GM12878 (cell line): ENCODE measurements at regions not wholly inside any gene's neighbourhood (a gene's known extent, or its start where the extent isn't known, plus 50 kb on each side); places are given as distances from the start of the nearest gene placed in this dataset.

Experiments
- ATF2 ChIP-seq: IDR thresholded peaks from 2 replicates; pipeline ENCODE4 v1.6.1; 2012; ENCODE audit warnings: low read length, inconsistent platforms
- CEBPZ ChIP-seq: fragments of 150-350 bp; IDR thresholded peaks from 2 replicates; pipeline ENCODE4 v1.6.1; 2016; ENCODE audit warnings: low read depth, low read length
- IKZF1 ChIP-seq: fragments of 450-650 bp; conservative IDR thresholded peaks from 2 replicates; pipeline ENCODE4 v1.6.1; 2017; ENCODE audit warnings: antibody characterized with exemption, mild to moderate bottlenecking
- JUNB ChIP-seq: IDR thresholded peaks from 2 replicates; pipeline ENCODE4 v1.6.1; 2016; ENCODE audit warnings: antibody characterized with exemption, mild to moderate bottlenecking
- PKNOX1 ChIP-seq: fragments of 450-650 bp; IDR thresholded peaks from 2 replicates; pipeline ENCODE4 v1.6.1; 2016; ENCODE audit warnings: mild to moderate bottlenecking
- RAD51 ChIP-seq: fragments of 450-650 bp; IDR thresholded peaks from 2 replicates; pipeline ENCODE4 v1.6.1; 2016; ENCODE audit warnings: moderate library complexity, mild to moderate bottlenecking, inconsistent platforms
- RELB ChIP-seq: fragments of 450-650 bp; IDR thresholded peaks from 2 replicates; pipeline ENCODE4 v1.6.1; 2017; ENCODE audit warnings: low read depth, mild to moderate bottlenecking, moderate library complexity
- SIX5 ChIP-seq: IDR thresholded peaks from 2 replicates; pipeline ENCODE4 v1.6.1; 2011; ENCODE audit warnings: mild to moderate bottlenecking, low read depth, low read length, moderate library complexity; ENCODE audit not compliant: severe bottlenecking
- SPI1 ChIP-seq: IDR thresholded peaks from 2 replicates; pipeline ENCODE4 v1.6.1; 2011; ENCODE audit warnings: low read depth, mild to moderate bottlenecking, low read length, moderate library complexity, borderline replicate concordance; ENCODE audit not compliant: insufficient read depth
- SUPT20H ChIP-seq: IDR thresholded peaks from 2 replicates; pipeline ENCODE4 v1.6.1; 2011; ENCODE audit warnings: low read depth, mild to moderate bottlenecking, low read length, moderate library complexity, borderline replicate concordance; ENCODE audit not compliant: control insufficient read depth
- TCF3 ChIP-seq: IDR thresholded peaks from 2 replicates; pipeline ENCODE4 v1.6.1; 2012; ENCODE audit warnings: low read depth, mild to moderate bottlenecking, low read length, borderline replicate concordance; ENCODE audit not compliant: insufficient read depth
- USF1 ChIP-seq: IDR thresholded peaks from 2 replicates; pipeline ENCODE4 v1.6.1; 2011; ENCODE audit warnings: borderline replicate concordance, low read depth, mild to moderate bottlenecking, moderate library complexity, mixed read lengths, low read length; ENCODE audit not compliant: insufficient read depth; ENCODE audit errors: extremely low read length
- ZNF274 ChIP-seq: IDR thresholded peaks from one replicate; pipeline ENCODE4 v1.8.0; 2011; ENCODE audit not compliant: insufficient read length, insufficient read depth
- ZNF592 ChIP-seq: fragments of 450-650 bp; IDR thresholded peaks from 2 replicates; pipeline ENCODE4 v1.6.1; 2017; ENCODE audit warnings: mild to moderate bottlenecking, moderate library complexity
- ZSCAN29 ChIP-seq: fragments of 450-650 bp; IDR thresholded peaks from 2 replicates; pipeline ENCODE4 v1.6.1; 2017; ENCODE audit warnings: mild to moderate bottlenecking, moderate library complexity

- TF ChIP-seq ZNF592 (no peak), ZSCAN29 (no peak), PKNOX1 (no peak), RAD51 (no peak), SUPT20H (no peak), USF1 (no peak), SIX5 (no peak), IKZF1 (peak; percentile 68), SPI1 (peak; percentile 16; the same call in 1 of the 2 replicates), RELB (peak; percentile 24; the same call in 1 of the 2 replicates), TCF3 (peak; percentile 97), ATF2 (peak; percentile 82), JUNB (peak; percentile 88), ZNF274 (no peak), CEBPZ (no peak)
Measured at GRCh38 chr10:44010873-44011602, 362.4 kb upstream of the ZNF32 start (continued).
